GM12878 (cell line): ENCODE measurements at regions not wholly inside any gene's neighbourhood (a gene's known extent, or its start where the extent isn't known, plus 50 kb on each side); places are given as distances from the start of the nearest gene placed in this dataset.

Experiments used
- ATAC-seq: fragments of 200-7000 bp; cut with Tn5 transposase; 3 replicates; pipeline ENCODE4 v1.9.1; 2020; ENCODE audit warnings: mild to moderate bottlenecking, moderate library complexity
- BruUV-seq: library from RNA; stranded (reverse); fragments of 400-500 nt; replicated peaks from 2 replicates; lab custom pipeline; 2021; lab: Mats Ljungman, UMichigan
- CTCF ChIA-PET: fragments of 300-600 bp; sonication (Branson Sonifier 250); formaldehyde crosslinking; extraction: SDS; loops from one replicate; lab custom pipeline; 2021; ENCODE audit warnings: inconsistent platforms; lab: Yijun Ruan, JAX
- POLR2A ChIA-PET: fragments of 350-600 bp; formaldehyde crosslinking; extraction: SDS; loops from one replicate; lab custom pipeline; 2021; ENCODE audit warnings: inconsistent platforms; lab: Charles Lee
- RAD21 ChIA-PET: fragments of 300-600 bp; sonication (Branson Sonifier 250); formaldehyde crosslinking; loops from one replicate; lab custom pipeline; 2023; ENCODE audit warnings: antibody characterized with exemption; ENCODE audit not compliant: unreplicated experiment; lab: Charles Lee
- SMC1A ChIA-PET: fragments of 300-600 bp; sonication (Branson Sonifier 250); formaldehyde crosslinking; loops from one replicate; lab custom pipeline; 2023; ENCODE audit not compliant: unreplicated experiment, uncharacterized antibody; lab: Charles Lee
- DNase-seq: peaks from one replicate; pipeline ENCODE4 v3.0.0-alpha.2; 2011; ENCODE audit warnings: low read depth, low spot score
- FAIRE-seq: peaks from 3 replicates; lab custom pipeline; 2011; peaks lifted over from hg19 to GRCh38; lab: Jason Lieb, UNC
- H2AFZ ChIP-seq: 2 replicates; pipeline ENCODE4 v1.6.0; 2011; ENCODE audit warnings: low read depth, low read length, control low read depth; ENCODE audit not compliant: control insufficient read depth
- H3K27ac ChIP-seq: 2 replicates; pipeline ENCODE4 v1.5.1; 2011; ENCODE audit warnings: control low read depth; ENCODE audit not compliant: control insufficient read depth, insufficient read depth
- H3K27me3 ChIP-seq, 2 experiments: replicated peaks in 1 of 2; 2 replicates each; pipeline versions ENCODE4 v1.6.0 to v1.6.1; 2011; ENCODE audit warnings: low read length in 1 of 2; ENCODE audit not compliant: control insufficient read depth in 2 of 2, insufficient read depth in 2 of 2
- H3K36me3 ChIP-seq, 2 experiments: 2 replicates each; pipeline ENCODE4 v1.5.1; 2011; ENCODE audit warnings: low read length in 1 of 2; ENCODE audit not compliant: control insufficient read depth in 2 of 2, insufficient read depth in 2 of 2
- H3K4me1 ChIP-seq: 2 replicates; pipeline ENCODE4 v1.6.1; 2011; ENCODE audit warnings: mild to moderate bottlenecking, low read length, moderate library complexity, mixed read lengths; ENCODE audit not compliant: control insufficient read depth, insufficient read depth
- H3K4me2 ChIP-seq: 2 replicates; pipeline ENCODE4 v1.6.0; 2011; ENCODE audit warnings: control low read depth; ENCODE audit not compliant: control insufficient read depth, insufficient read depth
- H3K4me3 ChIP-seq: fragments of 200-600 bp; sonication (generic); 2 replicates; pipeline ENCODE4 v1.5.1; 2016
- H3K79me2 ChIP-seq: 2 replicates; pipeline ENCODE4 v1.6.0; 2011; ENCODE audit warnings: low read length; ENCODE audit not compliant: control insufficient read depth, insufficient read depth
- H3K9ac ChIP-seq: 2 replicates; pipeline ENCODE4 v1.8.0; 2011; ENCODE audit warnings: low read length, control low read depth, mixed read lengths; ENCODE audit not compliant: control insufficient read depth, insufficient read depth
- H3K9me3 ChIP-seq: replicated peaks from 3 replicates; pipeline ENCODE4 v1.5.1; 2011; ENCODE audit warnings: mild to moderate bottlenecking, low read length; ENCODE audit not compliant: control insufficient read depth, insufficient read depth
- H4K20me1 ChIP-seq: 2 replicates; pipeline ENCODE4 v1.6.0; 2011; ENCODE audit not compliant: control insufficient read depth, insufficient read depth
- BCL11A ChIP-seq: IDR thresholded peaks from 2 replicates; pipeline ENCODE4 v1.6.1; 2011; ENCODE audit warnings: low read depth, low read length
- IKZF1 ChIP-seq: fragments of 450-650 bp; conservative IDR thresholded peaks from 2 replicates; pipeline ENCODE4 v1.6.1; 2017; ENCODE audit warnings: antibody characterized with exemption, mild to moderate bottlenecking
- MTA2 ChIP-seq: fragments of 450-650 bp; IDR thresholded peaks from 2 replicates; pipeline ENCODE4 v1.6.1; 2016; ENCODE audit warnings: low read depth, mild to moderate bottlenecking, moderate library complexity
- POLR2AphosphoS2 ChIP-seq: IDR thresholded peaks from 2 replicates; pipeline ENCODE4 v1.6.1; 2011; ENCODE audit warnings: low read depth, mild to moderate bottlenecking, low read length, improper control_type of control experiment, moderate library complexity
- SPI1 ChIP-seq: IDR thresholded peaks from 2 replicates; pipeline ENCODE4 v1.6.1; 2011; ENCODE audit warnings: low read depth, mild to moderate bottlenecking, low read length, moderate library complexity, borderline replicate concordance; ENCODE audit not compliant: insufficient read depth
- SREBF1 ChIP-seq: IDR thresholded peaks from 2 replicates; pipeline ENCODE4 v1.6.1; 2012; ENCODE audit warnings: mild to moderate bottlenecking, low read length
- SREBF2 ChIP-seq: IDR thresholded peaks from 2 replicates; pipeline ENCODE4 v1.6.1; 2012; ENCODE audit warnings: mild to moderate bottlenecking, low read length
- WGBS: methylation state at CpG from one replicate; pipeline ENCODE4 v1.1.6; 2016; ENCODE audit warnings: low lambda C conversion rate; ENCODE audit not compliant: insufficient replicate concordance, insufficient coverage; ENCODE audit errors: missing lambda C conversion rate; 5-methylcytosine and 5-hydroxymethylcytosine counted together
- in situ Hi-C: fragments of 300-500 bp; cut with MboI; formaldehyde crosslinking; loops from 9 replicates; pipeline ENCODE4 v1.14.3; 2018; ENCODE audit warnings: mixed read lengths
- intact Hi-C: fragments of 100-400 bp; cut with micrococcal nuclease; formaldehyde crosslinking; loops from one replicate; pipeline ENCODE4 v1.14.2; 2022; ENCODE audit not compliant: unreplicated experiment
- TF ChIP-seq, protein P1 (sequence below): fragments of 450-650 bp; IDR thresholded peaks from 2 replicates; pipeline ENCODE4 v1.6.1; 2017; ENCODE audit warnings: low read depth, mild to moderate bottlenecking, moderate library complexity
- TF ChIP-seq, protein P2 (sequence below): fragments of 150-350 bp; IDR thresholded peaks from 2 replicates; pipeline ENCODE4 v1.6.1; 2014; ENCODE audit warnings: mild to moderate bottlenecking, low read depth, low read length
- TF ChIP-seq, protein P3 (sequence below): fragments of 450-650 bp; IDR thresholded peaks from 2 replicates; pipeline ENCODE4 v1.6.1; 2017; ENCODE audit warnings: borderline replicate concordance
- TF ChIP-seq, protein P4 (sequence below): fragments of 450-650 bp; IDR thresholded peaks from 2 replicates; pipeline ENCODE4 v1.6.1; 2016; ENCODE audit warnings: mild to moderate bottlenecking

DNA sequence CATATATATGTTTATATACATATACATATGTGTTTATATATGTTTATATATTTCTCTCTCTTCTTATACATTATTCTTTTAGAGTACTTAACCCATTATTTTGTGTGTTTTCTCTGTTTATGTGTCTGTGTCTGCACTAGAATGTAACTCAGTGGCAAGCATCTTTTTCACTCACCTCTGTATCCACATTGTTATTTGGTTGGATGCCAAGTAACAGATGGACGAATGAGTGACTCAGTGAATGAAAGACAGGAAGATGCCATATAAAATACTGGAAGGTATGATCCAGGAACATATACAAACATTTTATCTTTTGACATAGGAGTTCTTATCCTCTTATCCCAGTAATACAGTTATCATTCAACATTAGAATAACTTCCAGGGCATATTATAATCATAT lies 684.8 kb downstream of the RNF144A start:
- Histone ChIP-seq H3K79me2 (no peaks in the 10 kb centered on the region), H3K36me3 (no peaks in the 10 kb centered on the region), H3K9ac (no peak overlapping the region), H3K4me2 (no peak overlapping the region), H3K4me3 (no peak overlapping the region), H3K9me3 (no peaks in the 10 kb centered on the region; the same call in 2 of the 3 replicates), H2AFZ (no peak overlapping the region), H4K20me1 (no peaks in the 10 kb centered on the region), H3K27ac (no peak overlapping the region), H3K27me3 (no peaks in the 10 kb centered on the region), H3K4me1 (peaks cover 5% of the 10 kb centered on the region)
- POLR2A ChIA-PET: no interaction called here
- BruUV-seq: no TSS peak
- in situ Hi-C loops (no loop called here), intact Hi-C loops (no loop called here)
- RAD21 ChIA-PET: interaction anchor here (0.8 to 1.1 kb wide), 2 partner anchors 34 to 143 kb away, joined by 3 read pairs; no protein-coding TSS in a partner anchor
- TF ChIP-seq, protein P1, sequence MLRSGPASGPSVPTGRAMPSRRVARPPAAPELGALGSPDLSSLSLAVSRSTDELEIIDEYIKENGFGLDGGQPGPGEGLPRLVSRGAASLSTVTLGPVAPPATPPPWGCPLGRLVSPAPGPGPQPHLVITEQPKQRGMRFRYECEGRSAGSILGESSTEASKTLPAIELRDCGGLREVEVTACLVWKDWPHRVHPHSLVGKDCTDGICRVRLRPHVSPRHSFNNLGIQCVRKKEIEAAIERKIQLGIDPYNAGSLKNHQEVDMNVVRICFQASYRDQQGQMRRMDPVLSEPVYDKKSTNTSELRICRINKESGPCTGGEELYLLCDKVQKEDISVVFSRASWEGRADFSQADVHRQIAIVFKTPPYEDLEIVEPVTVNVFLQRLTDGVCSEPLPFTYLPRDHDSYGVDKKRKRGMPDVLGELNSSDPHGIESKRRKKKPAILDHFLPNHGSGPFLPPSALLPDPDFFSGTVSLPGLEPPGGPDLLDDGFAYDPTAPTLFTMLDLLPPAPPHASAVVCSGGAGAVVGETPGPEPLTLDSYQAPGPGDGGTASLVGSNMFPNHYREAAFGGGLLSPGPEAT: no peak
- TF ChIP-seq, protein P2, sequence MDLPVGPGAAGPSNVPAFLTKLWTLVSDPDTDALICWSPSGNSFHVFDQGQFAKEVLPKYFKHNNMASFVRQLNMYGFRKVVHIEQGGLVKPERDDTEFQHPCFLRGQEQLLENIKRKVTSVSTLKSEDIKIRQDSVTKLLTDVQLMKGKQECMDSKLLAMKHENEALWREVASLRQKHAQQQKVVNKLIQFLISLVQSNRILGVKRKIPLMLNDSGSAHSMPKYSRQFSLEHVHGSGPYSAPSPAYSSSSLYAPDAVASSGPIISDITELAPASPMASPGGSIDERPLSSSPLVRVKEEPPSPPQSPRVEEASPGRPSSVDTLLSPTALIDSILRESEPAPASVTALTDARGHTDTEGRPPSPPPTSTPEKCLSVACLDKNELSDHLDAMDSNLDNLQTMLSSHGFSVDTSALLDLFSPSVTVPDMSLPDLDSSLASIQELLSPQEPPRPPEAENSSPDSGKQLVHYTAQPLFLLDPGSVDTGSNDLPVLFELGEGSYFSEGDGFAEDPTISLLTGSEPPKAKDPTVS: no peak
- TF ChIP-seq SREBF2: no peak
- no peak for TF ChIP-seq BCL11A
- TF ChIP-seq SREBF1: no peak
- no peak for TF ChIP-seq POLR2AphosphoS2
- no peak for TF ChIP-seq IKZF1
- TF ChIP-seq, protein P3, sequence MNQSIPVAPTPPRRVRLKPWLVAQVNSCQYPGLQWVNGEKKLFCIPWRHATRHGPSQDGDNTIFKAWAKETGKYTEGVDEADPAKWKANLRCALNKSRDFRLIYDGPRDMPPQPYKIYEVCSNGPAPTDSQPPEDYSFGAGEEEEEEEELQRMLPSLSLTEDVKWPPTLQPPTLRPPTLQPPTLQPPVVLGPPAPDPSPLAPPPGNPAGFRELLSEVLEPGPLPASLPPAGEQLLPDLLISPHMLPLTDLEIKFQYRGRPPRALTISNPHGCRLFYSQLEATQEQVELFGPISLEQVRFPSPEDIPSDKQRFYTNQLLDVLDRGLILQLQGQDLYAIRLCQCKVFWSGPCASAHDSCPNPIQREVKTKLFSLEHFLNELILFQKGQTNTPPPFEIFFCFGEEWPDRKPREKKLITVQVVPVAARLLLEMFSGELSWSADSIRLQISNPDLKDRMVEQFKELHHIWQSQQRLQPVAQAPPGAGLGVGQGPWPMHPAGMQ: no peak
- TF ChIP-seq MTA2: no peak
- TF ChIP-seq SPI1: no peak
- TF ChIP-seq, protein P4, sequence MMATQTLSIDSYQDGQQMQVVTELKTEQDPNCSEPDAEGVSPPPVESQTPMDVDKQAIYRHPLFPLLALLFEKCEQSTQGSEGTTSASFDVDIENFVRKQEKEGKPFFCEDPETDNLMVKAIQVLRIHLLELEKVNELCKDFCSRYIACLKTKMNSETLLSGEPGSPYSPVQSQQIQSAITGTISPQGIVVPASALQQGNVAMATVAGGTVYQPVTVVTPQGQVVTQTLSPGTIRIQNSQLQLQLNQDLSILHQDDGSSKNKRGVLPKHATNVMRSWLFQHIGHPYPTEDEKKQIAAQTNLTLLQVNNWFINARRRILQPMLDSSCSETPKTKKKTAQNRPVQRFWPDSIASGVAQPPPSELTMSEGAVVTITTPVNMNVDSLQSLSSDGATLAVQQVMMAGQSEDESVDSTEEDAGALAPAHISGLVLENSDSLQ: no peak
- SMC1A ChIA-PET: interaction anchor here (0.5 to 1.3 kb wide), 5 partner anchors 10 to 138 kb away, joined by 3 to 4 read pairs (median 3); no protein-coding TSS in a partner anchor
- DNase-seq: no peak
- CTCF ChIA-PET: interaction anchor here (0.5 to 1.5 kb wide), 4 partner anchors 8 to 120 kb away, joined by 3 to 5 read pairs (median 3); no protein-coding TSS in a partner anchor
- no peak for FAIRE-seq
- no peak for ATAC-seq
- WGBS: 0% methylated on average over 1 of the region's 1 CpG
